ENCODE measurements at regions not wholly inside any gene's neighbourhood (a gene's known extent, or its start where the extent isn't known, plus 50 kb on each side); places are given as distances from the start of the nearest gene placed in this dataset.

- DNase-seq (ENCODE audit: extremely low read depth in 1 of 4, low spot score in 3 of 4) (no peak), ATAC-seq (peak; percentile 28; the same call in 2 of the 3 replicates), FAIRE-seq (no peak)
- Histone ChIP-seq H4K20me1 (replicated peaks; ENCODE audit: control insufficient read depth, insufficient read depth, low read length) (no peaks in the 10 kb centered on the region), H3K9me3 (replicated peaks; ENCODE audit: control insufficient read depth, insufficient read depth, low read depth, low read length) (no peaks in the 10 kb centered on the region), H3K9me1 (ENCODE audit: control insufficient read depth, insufficient read depth, low read length) (no peaks in the 10 kb centered on the region), H3K79me2 (ENCODE audit: control insufficient read depth, insufficient read depth, low read length) (no peaks in the 10 kb centered on the region), H3K27me3 (ENCODE audit: control insufficient read depth in 2 of 2, insufficient read depth in 2 of 2, low read length in 2 of 2) (peaks cover 5 to 14% of the 10 kb centered on the region in 2 experiments; a peak in 3 of 5 replicates), H3K9ac (ENCODE audit: insufficient read depth in 1 of 2, low read depth in 2 of 2, low read length in 2 of 2) (no peak overlapping the region), H3K27ac (ENCODE audit: extremely low read depth, low read depth, low read length) (no peak overlapping the region), H3K36me3 (ENCODE audit: control insufficient read depth, insufficient read depth, low read length) (no peaks in the 10 kb centered on the region), H3K4me3 (no peak overlapping the region), H3K4me2 (ENCODE audit: insufficient read depth, low read length) (no peak overlapping the region), H2AFZ (ENCODE audit: low read depth, low read length) (peak overlapping the region; percentile 37; the same call in 1 of the 2 replicates), H3K4me1 (replicated peaks in 1 of 2; ENCODE audit: control insufficient read depth in 2 of 2, insufficient read depth in 2 of 2, low read length in 2 of 2) (no peaks in the 10 kb centered on the region; a peak in 1 of 5 replicates)
- ChIA-PET CTCF (ENCODE audit: low intra/inter-chr PET ratio) (no interaction called here), POLR2A (no interaction called here)
- in situ Hi-C loops (cut with MboI): no loop called here
- no TSS peak for BruUV-seq (replicated peaks)
- TF ChIP-seq MAFG (tag; conservative IDR thresholded peaks at IDR 0.05): 0 out of 2 replicates have a peak, but pooled peaks have one; percentile 11
- TF ChIP-seq JUNB (CRISPR knock-in tag; conservative IDR thresholded peaks at IDR 0.05): no peak
- peak; percentile 38; the same call in 1 of the 2 replicates for TF ChIP-seq NFE2 (IDR thresholded peaks at IDR 0.05; ENCODE audit: low read depth)
- intact Hi-C loops (cut with micrococcal nuclease): no loop called here
- WGBS (ENCODE audit: insufficient coverage, low coverage, missing lambda C conversion rate): 5% methylated on average over 10 of the region's 10 CpGs
Observed at GRCh38 chr1:200233393-200233792, 176.4 kb downstream of the ZNF281 start.

GRCh38 chr1:200231787-200232231 lies 178.0 kb downstream of the ZNF281 start:
- 3% methylated on average over 1 of the region's 1 CpG for WGBS (ENCODE audit: insufficient coverage, low coverage, missing lambda C conversion rate)
- in situ Hi-C loops (cut with MboI): no loop called here
- DNase-seq (ENCODE audit: extremely low read depth in 1 of 4, low spot score in 3 of 4): no peak
- Histone ChIP-seq H3K9ac (ENCODE audit: insufficient read depth in 1 of 2, low read depth in 2 of 2, low read length in 2 of 2) (no peak overlapping the region), H2AFZ (ENCODE audit: low read depth, low read length) (no peak overlapping the region), H3K9me1 (ENCODE audit: control insufficient read depth, insufficient read depth, low read length) (no peaks in the 10 kb centered on the region), H4K20me1 (replicated peaks; ENCODE audit: control insufficient read depth, insufficient read depth, low read length) (no peaks in the 10 kb centered on the region), H3K27ac (ENCODE audit: extremely low read depth, low read depth, low read length) (no peak overlapping the region), H3K9me3 (replicated peaks; ENCODE audit: control insufficient read depth, insufficient read depth, low read depth, low read length) (no peaks in the 10 kb centered on the region), H3K27me3 (ENCODE audit: control insufficient read depth in 2 of 2, insufficient read depth in 2 of 2, low read length in 2 of 2) (peaks cover 5 to 14% of the 10 kb centered on the region in 2 experiments; a peak in 3 of 5 replicates), H3K4me3 (no peak overlapping the region), H3K79me2 (ENCODE audit: control insufficient read depth, insufficient read depth, low read length) (no peaks in the 10 kb centered on the region), H3K4me1 (replicated peaks in 1 of 2; ENCODE audit: control insufficient read depth in 2 of 2, insufficient read depth in 2 of 2, low read length in 2 of 2) (peaks cover 0 to under 1% of the 10 kb centered on the region in 2 experiments; a peak in 2 of 5 replicates), H3K4me2 (ENCODE audit: insufficient read depth, low read length) (no peak overlapping the region), H3K36me3 (ENCODE audit: control insufficient read depth, insufficient read depth, low read length) (no peaks in the 10 kb centered on the region)
- no peak for FAIRE-seq
- intact Hi-C loops (cut with micrococcal nuclease): no loop called here
- ChIA-PET POLR2A (interaction anchor here (0.7 kb wide), 2 partner anchors 9 to 125 kb away, joined by 3 read pairs; no protein-coding TSS in a partner anchor), CTCF (ENCODE audit: low intra/inter-chr PET ratio) (interaction anchor here (0.7 kb wide), 1 partner anchor 136 kb away, joined by 3 read pairs; no protein-coding TSS in a partner anchor)
- TF ChIP-seq CEBPG (CRISPR knock-in tag; IDR thresholded peaks at IDR 0.05) (no peak), CEBPG (tag; conservative IDR thresholded peaks at IDR 0.05 in 1 of 2, IDR thresholded peaks at IDR 0.05 in 1 of 2) (peak in 1 of 2 experiments; percentile 52; a peak in 1 of 4 replicates), ARHGAP35 (IDR thresholded peaks at IDR 0.05; ENCODE audit: partially characterized antibody) (no peak)
- no TSS peak for BruUV-seq (replicated peaks)
- ATAC-seq: no peak
